ENCODE measurements at regions not wholly inside any gene's neighbourhood (a gene's known extent, or its start where the extent isn't known, plus 50 kb on each side); places are given as distances from the start of the nearest gene placed in this dataset.

GRCh38 chr14:98886982-98887381, 385.0 kb downstream of the BCL11B start:
- Histone ChIP-seq H3K36me3 (ENCODE audit: control insufficient read depth, insufficient read depth, low read length) (no peaks in the 10 kb centered on the region), H3K27me3 (ENCODE audit: control insufficient read depth, insufficient read depth, low read length) (no peaks in the 10 kb centered on the region), H3K9me3 (ENCODE audit: control insufficient read depth, low read length) (no peaks in the 10 kb centered on the region), H3K4me1 (ENCODE audit: control insufficient read depth, insufficient read depth, low read length) (peaks cover 9% of the 10 kb centered on the region), H3K4me3 (ENCODE audit: low read length) (no peak overlapping the region), H3K9ac (ENCODE audit: low read length) (no peak overlapping the region)

GRCh38 chr14:98888281-98888680, 383.7 kb downstream of the BCL11B start:
- H3K27me3 ChIP-seq (ENCODE audit: control insufficient read depth, insufficient read depth, low read length): no peaks in the 10 kb centered on the region
- no peak overlapping the region for H3K9ac ChIP-seq (ENCODE audit: low read length)
- H3K4me3 ChIP-seq (ENCODE audit: low read length): no peak overlapping the region
- H3K9me3 ChIP-seq (ENCODE audit: control insufficient read depth, low read length): no peaks in the 10 kb centered on the region
- H3K4me1 ChIP-seq (ENCODE audit: control insufficient read depth, insufficient read depth, low read length): peaks cover 9% of the 10 kb centered on the region
- no peaks in the 10 kb centered on the region for H3K36me3 ChIP-seq (ENCODE audit: control insufficient read depth, insufficient read depth, low read length)

GRCh38 chr14:98888927-98889835, 382.8 kb downstream of the BCL11B start:
- no peaks in the 10 kb centered on the region for H3K36me3 ChIP-seq (ENCODE audit: control insufficient read depth, insufficient read depth, low read length)
- no peak overlapping the region for H3K9ac ChIP-seq (ENCODE audit: low read length)
- H3K27me3 ChIP-seq (ENCODE audit: control insufficient read depth, insufficient read depth, low read length): no peaks in the 10 kb centered on the region
- H3K4me3 ChIP-seq (ENCODE audit: low read length): no peak overlapping the region
- no peaks in the 10 kb centered on the region for H3K9me3 ChIP-seq (ENCODE audit: control insufficient read depth, low read length)
- peaks cover 9% of the 10 kb centered on the region for H3K4me1 ChIP-seq (ENCODE audit: control insufficient read depth, insufficient read depth, low read length)

GRCh38 chr14:98889836-98890185, 382.2 kb downstream of the BCL11B start:
- Histone ChIP-seq H3K27me3 (ENCODE audit: control insufficient read depth, insufficient read depth, low read length) (no peaks in the 10 kb centered on the region), H3K9me3 (ENCODE audit: control insufficient read depth, low read length) (no peaks in the 10 kb centered on the region), H3K4me1 (ENCODE audit: control insufficient read depth, insufficient read depth, low read length) (peaks cover 10% of the 10 kb centered on the region), H3K9ac (ENCODE audit: low read length) (no peak overlapping the region), H3K36me3 (ENCODE audit: control insufficient read depth, insufficient read depth, low read length) (no peaks in the 10 kb centered on the region), H3K4me3 (ENCODE audit: low read length) (no peak overlapping the region)

- no peaks in the 10 kb centered on the region for H3K9me3 ChIP-seq (ENCODE audit: control insufficient read depth, low read length)
- H3K36me3 ChIP-seq (ENCODE audit: control insufficient read depth, insufficient read depth, low read length): no peaks in the 10 kb centered on the region
- peaks cover 12% of the 10 kb centered on the region for H3K4me1 ChIP-seq (ENCODE audit: control insufficient read depth, insufficient read depth, low read length)
- no peaks in the 10 kb centered on the region for H3K27me3 ChIP-seq (ENCODE audit: control insufficient read depth, insufficient read depth, low read length)
- H3K4me3 ChIP-seq (ENCODE audit: low read length): no peak overlapping the region
- no peak overlapping the region for H3K9ac ChIP-seq (ENCODE audit: low read length)
Observed at GRCh38 chr14:98890556-98891340, 381.2 kb downstream of the BCL11B start.

- no peak overlapping the region for H3K4me3 ChIP-seq (ENCODE audit: low read length)
- peaks cover 12% of the 10 kb centered on the region for H3K4me1 ChIP-seq (ENCODE audit: control insufficient read depth, insufficient read depth, low read length)
- no peaks in the 10 kb centered on the region for H3K9me3 ChIP-seq (ENCODE audit: control insufficient read depth, low read length)
- H3K36me3 ChIP-seq (ENCODE audit: control insufficient read depth, insufficient read depth, low read length): no peaks in the 10 kb centered on the region
- no peaks in the 10 kb centered on the region for H3K27me3 ChIP-seq (ENCODE audit: control insufficient read depth, insufficient read depth, low read length)
- H3K9ac ChIP-seq (ENCODE audit: low read length): no peak overlapping the region
Observed at GRCh38 chr14:98893675-98894074, 378.3 kb downstream of the BCL11B start.

GRCh38 chr14:98894600-98894999, 377.4 kb downstream of the BCL11B start:
- Histone ChIP-seq H3K4me3 (ENCODE audit: low read length) (no peak overlapping the region), H3K36me3 (ENCODE audit: control insufficient read depth, insufficient read depth, low read length) (no peaks in the 10 kb centered on the region), H3K9ac (ENCODE audit: low read length) (no peak overlapping the region), H3K27me3 (ENCODE audit: control insufficient read depth, insufficient read depth, low read length) (no peaks in the 10 kb centered on the region), H3K9me3 (ENCODE audit: control insufficient read depth, low read length) (no peaks in the 10 kb centered on the region), H3K4me1 (ENCODE audit: control insufficient read depth, insufficient read depth, low read length) (peaks cover 12% of the 10 kb centered on the region)

- Histone ChIP-seq H3K27me3 (ENCODE audit: control insufficient read depth, insufficient read depth, low read length) (no peaks in the 10 kb centered on the region), H3K9me3 (ENCODE audit: control insufficient read depth, low read length) (no peaks in the 10 kb centered on the region), H3K9ac (ENCODE audit: low read length) (no peak overlapping the region), H3K4me3 (ENCODE audit: low read length) (no peak overlapping the region), H3K4me1 (ENCODE audit: control insufficient read depth, insufficient read depth, low read length) (peaks cover 3% of the 10 kb centered on the region), H3K36me3 (ENCODE audit: control insufficient read depth, insufficient read depth, low read length) (no peaks in the 10 kb centered on the region)
Observed at GRCh38 chr14:98896449-98896848, 375.5 kb downstream of the BCL11B start.

- Histone ChIP-seq H3K4me1 (ENCODE audit: control insufficient read depth, insufficient read depth, low read length) (peaks cover 3% of the 10 kb centered on the region), H3K4me3 (ENCODE audit: low read length) (no peak overlapping the region), H3K9ac (ENCODE audit: low read length) (no peak overlapping the region), H3K36me3 (ENCODE audit: control insufficient read depth, insufficient read depth, low read length) (no peaks in the 10 kb centered on the region), H3K9me3 (ENCODE audit: control insufficient read depth, low read length) (no peaks in the 10 kb centered on the region), H3K27me3 (ENCODE audit: control insufficient read depth, insufficient read depth, low read length) (no peaks in the 10 kb centered on the region)
Observed at GRCh38 chr14:98897605-98898309, 374.2 kb downstream of the BCL11B start.

GRCh38 chr14:98899441-98899840, 372.6 kb downstream of the BCL11B start:
- H3K27me3 ChIP-seq (ENCODE audit: control insufficient read depth, insufficient read depth, low read length): no peaks in the 10 kb centered on the region
- H3K36me3 ChIP-seq (ENCODE audit: control insufficient read depth, insufficient read depth, low read length): no peaks in the 10 kb centered on the region

GRCh38 chr14:98900236-98900635, 371.8 kb downstream of the BCL11B start:
- no peak overlapping the region for H3K4me3 ChIP-seq (ENCODE audit: low read length)
- H3K9me3 ChIP-seq (ENCODE audit: control insufficient read depth, low read length): no peaks in the 10 kb centered on the region
- H3K9ac ChIP-seq (ENCODE audit: low read length): no peak overlapping the region
- H3K36me3 ChIP-seq (ENCODE audit: control insufficient read depth, insufficient read depth, low read length): no peaks in the 10 kb centered on the region
- no peaks in the 10 kb centered on the region for H3K27me3 ChIP-seq (ENCODE audit: control insufficient read depth, insufficient read depth, low read length)
- H3K4me1 ChIP-seq (ENCODE audit: control insufficient read depth, insufficient read depth, low read length): no peaks in the 10 kb centered on the region

More at GRCh38 chr14:98899441-98899840, 372.6 kb downstream of the BCL11B start:
- Histone ChIP-seq H3K4me3 (ENCODE audit: low read length) (no peak overlapping the region), H3K9me3 (ENCODE audit: control insufficient read depth, low read length) (no peaks in the 10 kb centered on the region), H3K4me1 (ENCODE audit: control insufficient read depth, insufficient read depth, low read length) (peaks cover 3% of the 10 kb centered on the region), H3K9ac (ENCODE audit: low read length) (no peak overlapping the region)

- Histone ChIP-seq H3K27me3 (ENCODE audit: control insufficient read depth, insufficient read depth, low read length) (no peaks in the 10 kb centered on the region), H3K4me1 (ENCODE audit: control insufficient read depth, insufficient read depth, low read length) (no peaks in the 10 kb centered on the region), H3K36me3 (ENCODE audit: control insufficient read depth, insufficient read depth, low read length) (no peaks in the 10 kb centered on the region), H3K4me3 (ENCODE audit: low read length) (no peak overlapping the region), H3K9me3 (ENCODE audit: control insufficient read depth, low read length) (no peaks in the 10 kb centered on the region), H3K9ac (ENCODE audit: low read length) (no peak overlapping the region)
Observed at GRCh38 chr14:98900798-98901197, 371.2 kb downstream of the BCL11B start.

Data from mucosa of stomach (tissue), 1 donor.